Effector memory CD8-positive, alpha-beta T cell (primary cell): ENCODE measurements at regions not wholly inside any gene's neighbourhood (a gene's known extent, or its start where the extent isn't known, plus 50 kb on each side); places are given as distances from the start of the nearest gene placed in this dataset.

ENCODE experiments used
- ATAC-seq: fragments of 150-1000 bp; cut with Tn5 transposase; replicated peaks from 2 replicates; pipeline ENCODE4 v1.10.0; 2021; ENCODE audit warnings: mild to moderate bottlenecking, moderate library complexity
- DNase-seq, 3 experiments: peaks; one replicate each; pipeline ENCODE4 v3.0.0; 2021
- H3K27ac Mint-ChIP-seq, 2 donors: one replicate each; pipeline ENCODE4 v1.8.0; 2022; ENCODE audit warnings: mild to moderate bottlenecking in 2 of 2, mixed read lengths in 2 of 2, moderate library complexity in 2 of 2
- H3K27me3 Mint-ChIP-seq, 2 donors: one replicate each; pipeline ENCODE4 v1.8.0; 2022; ENCODE audit warnings: mixed read lengths in 2 of 2
- H3K36me3 Mint-ChIP-seq: one replicate; pipeline ENCODE4 v1.8.0; 2022; ENCODE audit warnings: mild to moderate bottlenecking, moderate library complexity, mixed read lengths; ENCODE audit not compliant: insufficient read depth
- H3K4me1 Mint-ChIP-seq, 2 donors: one replicate each; pipeline ENCODE4 v1.8.0; 2022; ENCODE audit warnings: low read depth in 2 of 2, mixed read lengths in 2 of 2
- H3K4me3 Mint-ChIP-seq, 2 donors: one replicate each; pipeline ENCODE4 v1.8.0; 2022; ENCODE audit warnings: mild to moderate bottlenecking in 2 of 2, mixed read lengths in 2 of 2, moderate library complexity in 2 of 2
- H3K9me3 Mint-ChIP-seq, 2 donors: one replicate each; pipeline ENCODE4 v1.8.0; 2022; ENCODE audit warnings: mixed read lengths in 2 of 2

DNA sequence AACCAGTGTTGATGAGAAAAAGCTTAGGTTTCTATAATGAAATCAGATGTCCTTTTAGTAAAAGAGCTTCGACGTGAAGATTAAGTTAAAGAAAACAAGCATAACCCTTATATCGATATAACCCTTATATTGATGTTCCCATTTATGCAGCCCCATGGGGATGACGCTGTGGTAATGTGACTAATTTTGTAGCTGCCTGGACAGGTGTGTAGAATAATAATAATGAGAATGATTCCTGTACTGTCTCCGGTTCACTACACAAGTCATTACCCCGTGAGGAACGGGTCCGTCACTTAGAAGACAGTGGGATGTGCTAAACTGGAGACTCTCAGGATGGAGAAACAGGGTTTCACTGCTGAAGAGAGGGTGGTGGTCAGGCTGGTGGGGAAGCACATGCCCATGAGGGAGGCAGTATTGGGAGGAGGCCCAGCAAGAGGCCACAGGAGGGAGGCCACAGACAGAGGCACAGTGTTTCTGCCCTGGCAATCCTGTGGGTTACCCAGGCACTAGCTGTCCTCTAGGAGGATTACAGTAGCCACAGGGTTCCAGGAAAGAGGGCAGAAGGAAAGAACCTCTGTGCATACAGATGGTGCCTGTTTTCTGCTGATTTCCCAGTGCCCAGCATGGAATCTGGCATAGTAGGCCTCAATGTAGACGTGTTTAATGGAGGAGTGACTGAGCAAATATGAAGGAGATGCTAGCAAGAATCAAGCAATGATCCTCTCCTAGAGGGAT lies 191.1 kb upstream of the TSC22D2 start:
- H3K27ac Mint-ChIP-seq = no peak overlapping the region

DNA sequence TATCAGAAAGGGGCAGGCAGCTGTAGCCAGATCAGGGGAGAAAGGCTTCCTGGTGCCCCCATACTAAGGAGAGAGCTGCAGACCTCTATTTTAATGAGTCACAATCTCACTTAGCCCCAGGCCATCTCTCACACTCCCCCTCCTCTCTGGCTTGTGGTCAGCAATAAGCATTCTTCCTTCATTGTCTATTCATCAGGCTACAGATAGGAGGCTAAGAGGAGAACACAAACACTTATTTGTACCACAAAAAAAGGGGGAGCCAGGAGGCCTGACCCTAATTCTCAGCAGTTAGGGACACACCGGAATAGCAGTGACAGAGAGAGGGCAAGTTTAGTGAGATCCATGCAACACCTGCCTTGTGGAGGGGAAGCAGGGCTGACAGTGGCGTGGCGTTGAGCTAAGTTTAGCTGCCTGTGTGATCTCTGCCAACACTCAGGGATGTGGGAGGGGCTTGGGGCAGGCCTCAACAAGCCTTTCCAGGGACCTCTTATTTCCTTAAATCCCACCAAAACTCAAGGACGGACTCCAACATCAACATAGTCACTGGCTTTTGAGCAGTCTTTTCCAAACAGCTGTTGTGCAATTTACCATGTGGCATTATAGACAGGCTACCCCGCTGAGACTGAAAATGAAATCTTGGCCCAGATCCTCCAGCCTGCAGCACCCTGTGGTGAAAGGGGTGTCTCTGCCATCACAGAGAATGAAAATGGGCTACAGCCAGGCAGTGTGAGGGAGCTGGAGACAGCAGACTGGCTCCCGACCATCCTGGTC lies 191.9 kb upstream of the TSC22D2 start:
- peaks cover 1 to 2% of the 10 kb centered on the region in 2 donors for H3K4me1 Mint-ChIP-seq
- H3K27me3 Mint-ChIP-seq = peaks cover 45 to 60% of the 10 kb centered on the region in 2 donors
- H3K27ac Mint-ChIP-seq = no peak overlapping the region
- DNase-seq = no peak
- no peak overlapping the region for H3K4me3 Mint-ChIP-seq
- H3K36me3 Mint-ChIP-seq = no peaks in the 10 kb centered on the region
- no peak for ATAC-seq
- H3K9me3 Mint-ChIP-seq = no peaks in the 10 kb centered on the region

More for the DNA sequence above, 191.1 kb upstream of the TSC22D2 start:
- H3K9me3 Mint-ChIP-seq = no peaks in the 10 kb centered on the region
- H3K27me3 Mint-ChIP-seq = peaks cover 51 to 64% of the 10 kb centered on the region in 2 donors
- no peak for DNase-seq
- ATAC-seq = no peak
- no peak overlapping the region for H3K4me3 Mint-ChIP-seq
- H3K4me1 Mint-ChIP-seq = peaks cover 2 to 4% of the 10 kb centered on the region in 2 donors
- H3K36me3 Mint-ChIP-seq = no peaks in the 10 kb centered on the region

DNA sequence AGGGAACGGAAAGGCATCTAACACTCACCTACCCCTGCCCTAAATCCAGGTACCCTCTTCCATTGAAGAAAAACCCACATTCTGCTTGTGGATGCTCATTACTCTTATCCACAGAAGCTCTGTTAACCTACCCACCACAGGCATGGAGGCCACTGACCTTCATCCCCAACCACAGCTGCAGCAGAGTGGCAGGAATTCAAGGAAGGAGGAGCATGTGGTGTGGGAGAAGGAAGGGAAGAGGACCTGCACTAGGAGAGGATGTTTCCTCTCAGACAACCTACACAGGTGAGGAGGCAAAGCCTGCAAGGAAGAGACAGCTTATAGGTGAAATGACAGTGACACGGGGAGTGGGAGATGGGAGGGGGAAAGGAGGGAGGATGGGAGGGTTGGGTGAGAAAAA lies 192.5 kb upstream of the TSC22D2 start:
- no peak for ATAC-seq
- no peaks in the 10 kb centered on the region for H3K9me3 Mint-ChIP-seq

DNA sequence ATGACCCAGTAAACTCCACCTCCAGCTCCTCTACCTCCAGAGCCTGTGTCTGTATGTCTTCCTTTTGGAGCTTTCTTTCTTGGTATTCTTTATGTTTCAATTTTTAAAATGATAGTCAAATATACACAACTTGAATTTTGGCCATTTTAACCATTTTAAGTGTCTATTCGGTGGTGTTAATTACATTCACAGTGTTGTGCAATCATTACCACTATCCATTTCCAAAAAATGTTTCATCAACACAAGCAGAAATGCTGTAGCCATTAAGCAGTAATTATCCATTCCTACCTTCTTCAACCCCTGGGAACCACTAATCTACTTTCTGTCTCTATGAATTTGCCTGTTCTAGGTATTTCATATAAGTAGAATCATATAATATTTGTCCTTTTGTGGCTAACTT lies 194.5 kb upstream of the TSC22D2 start:
- Mint-ChIP-seq H3K4me3 (no peak overlapping the region), H3K4me1 (no peaks in the 10 kb centered on the region), H3K36me3 (no peaks in the 10 kb centered on the region), H3K9me3 (no peaks in the 10 kb centered on the region), H3K27me3 (peaks cover 52 to 81% of the 10 kb centered on the region in 2 donors), H3K27ac (no peak overlapping the region)
- DNase-seq = no peak
- no peak for ATAC-seq

More for the DNA sequence above, 192.5 kb upstream of the TSC22D2 start:
- no peak overlapping the region for H3K27ac Mint-ChIP-seq
- H3K27me3 Mint-ChIP-seq = peaks cover 45 to 61% of the 10 kb centered on the region in 2 donors
- no peaks in the 10 kb centered on the region for H3K36me3 Mint-ChIP-seq
- no peak for DNase-seq
- H3K4me3 Mint-ChIP-seq = no peak overlapping the region
- H3K4me1 Mint-ChIP-seq = no peaks in the 10 kb centered on the region

DNA sequence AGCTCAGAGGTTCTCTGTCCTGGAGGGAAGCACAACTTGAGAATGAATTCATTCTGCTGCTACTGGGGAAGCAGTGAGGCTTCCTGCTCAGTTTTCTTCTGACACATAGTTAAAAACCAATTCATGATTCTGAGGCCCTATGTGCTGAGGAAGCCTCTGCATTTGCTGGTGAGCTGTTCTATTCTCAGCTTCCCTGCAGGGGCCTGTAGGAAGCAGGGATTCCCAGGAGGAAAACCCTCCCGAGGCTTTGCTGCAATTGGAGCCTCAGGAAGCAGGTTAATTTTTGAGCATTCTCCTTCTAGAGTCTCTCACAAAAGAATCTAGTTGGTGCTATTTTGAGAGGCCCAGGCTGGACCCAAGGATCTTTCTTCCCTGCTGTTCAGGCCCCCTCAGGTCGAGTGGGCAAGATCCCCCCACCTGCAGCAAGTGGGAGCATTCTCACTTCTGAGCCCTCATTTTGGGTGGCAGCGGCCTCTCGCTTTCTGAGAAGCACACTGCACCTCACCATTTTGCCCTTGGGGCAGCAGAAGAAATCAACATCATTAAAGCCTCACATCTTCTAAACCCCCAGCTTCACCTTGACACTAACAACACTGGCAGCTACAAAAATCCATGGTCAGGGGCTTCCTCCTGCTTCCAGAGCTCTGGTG lies 197.5 kb upstream of the TSC22D2 start:
- Mint-ChIP-seq H3K36me3 (no peaks in the 10 kb centered on the region), H3K9me3 (no peaks in the 10 kb centered on the region), H3K27me3 (peaks cover 39 to 77% of the 10 kb centered on the region in 2 donors), H3K27ac (no peak overlapping the region), H3K4me3 (no peak overlapping the region), H3K4me1 (no peaks in the 10 kb centered on the region)
- DNase-seq (no peak), ATAC-seq (no peak)

DNA sequence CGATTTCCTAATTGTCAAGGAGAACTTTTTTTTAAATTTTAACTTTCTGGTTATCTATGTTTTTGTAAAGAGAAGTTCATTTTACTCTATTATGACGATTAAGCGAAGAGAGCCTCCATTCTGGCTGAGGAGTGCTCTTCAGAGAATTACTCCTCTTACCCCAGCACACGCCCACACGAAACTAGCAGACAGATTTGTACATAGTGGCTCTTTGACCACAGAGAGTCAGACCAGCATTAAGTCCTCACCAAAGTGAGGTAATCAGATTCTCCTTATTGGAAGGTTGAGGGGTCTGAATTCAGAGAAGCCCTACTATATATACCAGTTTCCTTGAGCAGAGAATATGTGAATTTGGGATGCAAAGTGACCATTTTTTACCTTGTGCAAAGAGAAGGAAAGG lies 204.8 kb upstream of the TSC22D2 start:
- no peaks in the 10 kb centered on the region for H3K9me3 Mint-ChIP-seq
- ATAC-seq (no peak), DNase-seq (no peak)
- no peak overlapping the region for H3K4me3 Mint-ChIP-seq
- H3K27me3 Mint-ChIP-seq = peaks cover 40 to 47% of the 10 kb centered on the region in 2 donors
- no peaks in the 10 kb centered on the region for H3K36me3 Mint-ChIP-seq
- no peaks in the 10 kb centered on the region for H3K4me1 Mint-ChIP-seq
- no peak overlapping the region for H3K27ac Mint-ChIP-seq

DNA sequence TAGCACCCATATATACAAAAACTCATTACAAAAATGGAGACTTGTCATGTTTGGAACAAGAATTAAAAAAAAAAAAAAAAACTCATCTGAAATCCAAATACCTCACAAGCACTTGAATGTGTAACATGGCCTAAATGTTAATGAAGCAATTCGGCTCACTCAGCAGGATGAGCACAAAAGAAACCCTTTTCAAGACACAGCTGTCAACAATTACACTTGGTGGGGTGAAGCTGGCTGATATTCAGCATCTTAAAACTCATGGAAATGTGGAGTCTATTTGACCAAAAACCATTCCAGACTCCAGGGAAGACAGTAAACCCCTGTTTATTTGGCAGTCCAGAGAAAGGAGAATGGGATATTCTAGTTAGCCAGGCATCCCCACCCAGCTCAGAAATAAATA lies 205.4 kb upstream of the TSC22D2 start:
- peaks cover 39 to 47% of the 10 kb centered on the region in 2 donors for H3K27me3 Mint-ChIP-seq
- no peak for DNase-seq
- H3K4me1 Mint-ChIP-seq = no peaks in the 10 kb centered on the region

DNA sequence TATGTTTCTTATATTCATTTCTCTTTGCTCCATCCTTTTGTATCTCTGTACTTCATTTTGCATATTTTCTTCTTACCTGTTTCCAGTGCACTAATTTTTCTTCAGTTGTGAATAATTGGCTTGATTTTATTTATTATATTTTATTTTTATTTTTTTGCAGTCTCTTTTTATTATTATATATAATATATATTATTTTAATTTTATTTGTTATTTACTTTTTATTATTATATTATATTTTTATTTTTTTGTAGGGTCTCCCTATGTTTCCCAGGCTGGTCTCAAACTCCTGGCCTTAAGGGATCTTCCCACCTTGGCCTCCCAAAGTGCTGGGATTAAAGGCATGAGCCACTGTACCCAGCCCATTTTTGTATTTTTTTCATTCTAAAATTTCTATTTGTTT lies 213.1 kb upstream of the TSC22D2 start:
- no peaks in the 10 kb centered on the region for H3K4me1 Mint-ChIP-seq
- no peak overlapping the region for H3K27ac Mint-ChIP-seq
- DNase-seq (no peak), ATAC-seq (no peak)
- H3K9me3 Mint-ChIP-seq = no peaks in the 10 kb centered on the region
- H3K27me3 Mint-ChIP-seq = peaks cover 36 to 63% of the 10 kb centered on the region in 2 donors
- no peaks in the 10 kb centered on the region for H3K36me3 Mint-ChIP-seq
- H3K4me3 Mint-ChIP-seq = no peak overlapping the region

More for the DNA sequence above, 205.4 kb upstream of the TSC22D2 start:
- Mint-ChIP-seq H3K9me3 (no peaks in the 10 kb centered on the region), H3K4me3 (no peak overlapping the region), H3K27ac (no peak overlapping the region), H3K36me3 (no peaks in the 10 kb centered on the region)
- no peak for ATAC-seq

DNA sequence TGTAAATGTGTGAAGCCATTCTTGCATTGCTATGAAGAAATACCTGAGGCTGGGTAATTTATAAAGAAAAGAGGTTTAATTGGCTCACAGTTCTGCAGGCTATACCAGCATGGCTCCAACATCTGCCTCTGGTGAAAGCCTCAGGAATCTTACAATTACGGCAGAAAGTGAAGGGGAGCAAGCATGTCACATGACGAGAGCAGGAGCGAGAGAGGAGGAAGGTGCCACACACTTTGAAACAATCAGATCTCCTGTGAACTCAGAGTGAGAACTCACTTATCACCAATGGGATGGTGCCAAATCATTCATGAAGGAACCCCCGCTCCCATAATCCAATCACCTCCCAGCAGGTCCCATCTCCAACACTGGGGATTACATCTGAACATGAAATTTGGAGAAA lies 213.6 kb upstream of the TSC22D2 start:
- Mint-ChIP-seq H3K9me3 (no peaks in the 10 kb centered on the region), H3K36me3 (no peaks in the 10 kb centered on the region), H3K27ac (no peak overlapping the region), H3K4me3 (no peak overlapping the region), H3K27me3 (peaks cover 36 to 67% of the 10 kb centered on the region in 2 donors), H3K4me1 (no peaks in the 10 kb centered on the region)
- ATAC-seq = no peak
- DNase-seq = no peak

DNA sequence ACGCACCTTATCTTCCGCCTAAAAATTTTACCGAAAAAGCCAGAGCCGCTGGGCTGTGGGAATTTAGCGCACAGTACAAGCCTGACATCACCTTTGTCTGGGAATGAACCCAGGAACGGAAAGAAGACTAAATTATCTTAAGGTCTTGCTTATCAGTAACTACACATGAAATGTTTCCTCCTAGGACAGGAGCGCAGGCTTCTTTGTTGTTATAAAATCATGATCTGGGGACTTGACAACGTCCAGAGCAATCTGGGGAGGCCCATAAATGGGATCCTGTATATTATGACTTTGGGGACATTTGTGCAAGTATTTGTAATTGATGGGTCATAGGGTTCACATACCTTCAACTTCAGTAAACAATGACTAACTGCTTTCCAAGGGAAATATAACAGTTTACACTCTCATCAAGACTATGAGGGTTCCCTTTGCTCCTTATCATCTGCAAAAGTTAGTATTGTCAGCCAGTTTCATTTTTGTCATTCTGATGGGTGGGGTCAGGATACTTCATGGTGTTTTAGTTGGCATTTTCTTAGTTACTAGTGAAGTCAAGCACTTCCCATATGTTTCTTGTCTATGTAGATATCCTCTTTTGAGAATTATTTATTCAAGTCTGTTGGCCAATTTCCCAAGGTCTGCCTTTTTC lies 213.9 kb upstream of the PFN2 start:
- H3K9me3 Mint-ChIP-seq = no peaks in the 10 kb centered on the region
- no peaks in the 10 kb centered on the region for H3K36me3 Mint-ChIP-seq
- no peak for DNase-seq
- no peaks in the 10 kb centered on the region for H3K4me1 Mint-ChIP-seq
- no peak for ATAC-seq
- no peak overlapping the region for H3K4me3 Mint-ChIP-seq
- H3K27ac Mint-ChIP-seq = no peak overlapping the region
- peaks cover 11 to 15% of the 10 kb centered on the region in 2 donors for H3K27me3 Mint-ChIP-seq

DNA sequence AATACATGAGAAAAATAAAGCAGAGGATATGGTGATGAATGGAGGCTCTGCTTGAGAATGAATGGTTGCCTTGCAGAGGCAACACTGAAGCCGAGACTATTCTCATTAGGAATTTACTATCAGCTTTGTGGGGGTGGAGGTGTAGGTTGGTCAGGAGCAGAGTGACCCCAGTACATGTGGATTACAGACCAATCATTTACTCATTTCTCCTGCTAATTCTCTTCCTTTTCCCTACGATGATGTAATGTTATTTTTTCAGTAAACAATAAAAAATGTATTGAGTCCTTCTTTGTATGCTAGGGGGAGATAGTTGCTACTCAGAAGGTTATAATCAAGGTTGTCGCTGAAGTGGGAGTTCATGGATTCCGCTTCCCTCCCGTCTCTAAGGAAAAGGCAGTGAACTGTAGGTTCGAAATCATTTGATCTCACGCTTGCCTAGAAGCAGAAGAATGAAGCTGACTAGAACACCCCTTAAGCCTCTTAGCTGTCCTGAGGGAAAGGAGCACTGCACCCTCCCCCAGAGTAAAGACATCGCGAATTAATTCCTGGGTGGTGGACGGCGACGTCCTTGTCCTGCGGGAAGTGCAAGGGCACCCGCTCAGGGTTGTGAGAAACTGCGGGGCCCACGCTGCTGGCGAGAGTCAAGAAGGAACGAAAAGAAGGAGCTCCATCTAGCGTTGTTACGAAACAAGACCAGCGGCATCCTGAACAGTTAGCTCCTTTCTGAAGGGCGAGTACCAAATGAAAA lies 213.2 kb upstream of the PFN2 start:
- H3K36me3 Mint-ChIP-seq = no peaks in the 10 kb centered on the region
- peak; percentile 76 for ATAC-seq
- no peaks in the 10 kb centered on the region for H3K9me3 Mint-ChIP-seq
- peaks cover 15% of the 10 kb centered on the region in 2 donors for H3K27me3 Mint-ChIP-seq
- no peaks in the 10 kb centered on the region for H3K4me1 Mint-ChIP-seq
- no peak overlapping the region for H3K4me3 Mint-ChIP-seq
- DNase-seq = peak; percentile 15 to 23 (median 16)
- H3K27ac Mint-ChIP-seq = no peak overlapping the region

DNA sequence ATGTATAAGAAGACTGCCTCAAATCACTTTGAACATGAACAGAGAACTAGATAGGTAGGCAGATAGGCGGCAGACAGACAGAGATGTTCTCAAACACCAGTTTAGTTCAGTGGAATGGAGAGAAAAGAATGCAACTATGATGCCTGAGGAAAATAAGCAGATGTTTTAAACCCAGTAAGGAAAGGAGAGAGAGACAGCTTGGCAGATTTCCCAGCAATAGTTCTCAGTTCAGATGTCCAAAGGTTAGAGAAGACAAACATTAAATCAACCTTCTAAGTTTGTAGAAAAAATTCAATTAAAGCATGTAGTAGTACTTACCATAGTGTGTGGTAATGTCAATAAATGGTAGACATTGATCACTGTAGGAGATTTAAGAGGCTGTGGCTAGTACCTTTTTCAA lies 209.6 kb upstream of the PFN2 start:
- DNase-seq = no peak
- H3K4me1 Mint-ChIP-seq = no peaks in the 10 kb centered on the region
- H3K27me3 Mint-ChIP-seq = peaks cover 15 to 21% of the 10 kb centered on the region in 2 donors
- H3K27ac Mint-ChIP-seq = no peak overlapping the region
- H3K9me3 Mint-ChIP-seq = no peaks in the 10 kb centered on the region
- no peak for ATAC-seq
- H3K4me3 Mint-ChIP-seq = no peak overlapping the region
- H3K36me3 Mint-ChIP-seq = no peaks in the 10 kb centered on the region

DNA sequence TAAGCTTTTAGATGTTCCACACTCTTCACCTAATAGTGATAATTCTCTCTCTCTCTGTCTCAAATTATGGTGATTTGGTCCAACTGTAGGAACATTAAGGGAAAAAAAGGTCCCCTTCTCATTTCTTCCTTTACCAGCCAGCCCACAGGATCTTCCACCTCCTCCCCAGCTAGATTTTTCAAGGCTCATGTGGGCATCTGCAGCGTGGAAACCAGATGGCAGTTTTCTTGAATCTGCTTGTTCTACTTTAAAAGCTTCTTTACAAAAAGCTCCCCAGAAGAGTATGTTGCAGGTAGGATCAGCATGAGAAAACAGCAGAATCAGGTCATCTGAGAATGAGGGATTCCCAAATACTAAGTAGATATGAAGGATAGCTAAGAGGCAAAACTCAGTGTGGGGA lies 208.6 kb upstream of the PFN2 start:
- Mint-ChIP-seq H3K27ac (no peak overlapping the region), H3K4me1 (no peaks in the 10 kb centered on the region), H3K4me3 (no peak overlapping the region), H3K36me3 (no peaks in the 10 kb centered on the region), H3K9me3 (no peaks in the 10 kb centered on the region), H3K27me3 (peaks cover 25 to 31% of the 10 kb centered on the region in 2 donors)
- no peak for ATAC-seq
- DNase-seq = no peak
